SK-N-SH (cell line): ENCODE measurements at regions not wholly inside any gene's neighbourhood (a gene's known extent, or its start where the extent isn't known, plus 50 kb on each side); places are given as distances from the start of the nearest gene placed in this dataset.

Experiments used
- CTCF ChIA-PET: fragments of 300-600, 350-600 bp; formaldehyde crosslinking; extraction: SDS; loops from one replicate; lab custom pipeline; 2021; lab: Yijun Ruan, JAX
- POLR2A ChIA-PET: fragments of 350-600 bp; sonication (Branson Sonifier 250); formaldehyde crosslinking; extraction: SDS; loops from one replicate; lab custom pipeline; 2020; ENCODE audit warnings: antibody characterized with exemption, inconsistent platforms; lab: Yijun Ruan, JAX
- DNase-seq: peaks from one replicate; pipeline ENCODE4 v3.0.0; 2012
- H2AFZ ChIP-seq: fragments of 200-600 bp; sonication (generic); 2 replicates; pipeline ENCODE4 v1.8.1; 2016; ENCODE audit warnings: antibody characterized with exemption, mild to moderate bottlenecking, low read depth
- H3F3A ChIP-seq: fragments of 200-600 bp; sonication (generic); replicated peaks from 2 replicates; pipeline ENCODE3; 2016; ENCODE audit warnings: antibody characterized with exemption, mild to moderate bottlenecking; ENCODE audit not compliant: insufficient read depth
- H3K27ac ChIP-seq, 2 experiments: fragments of 200-500 bp in 1 of 2; fragments of 200-600 bp in 1 of 2; sonication (Bioruptor generic) in 1 of 2; sonication (generic), shearing (Covaris generic) in 1 of 2; 2 replicates each; pipeline versions ENCODE4 v1.5.1 to v1.6.1; 2014 to 2016; ENCODE audit warnings: low read depth in 2 of 2, inconsistent platforms in 1 of 2, low read length in 1 of 2, mild to moderate bottlenecking in 1 of 2, mixed read lengths in 1 of 2
- H3K27me3 ChIP-seq: fragments of 200-600 bp; sonication (generic), shearing (Covaris generic); 2 replicates; pipeline ENCODE4 v1.6.1; 2016; ENCODE audit warnings: mixed run types; ENCODE audit not compliant: insufficient read depth
- H3K36me3 ChIP-seq, 2 experiments: fragments of 200-500 bp in 1 of 2; fragments of 200-600 bp in 1 of 2; sonication (Bioruptor generic) in 1 of 2; sonication (generic) in 1 of 2; replicated peaks in 1 of 2; 2 replicates each; pipeline versions ENCODE3 to v1.5.1; 2014 to 2016; ENCODE audit warnings: low read length in 1 of 2, mild to moderate bottlenecking in 1 of 2; ENCODE audit not compliant: insufficient read depth in 2 of 2, control insufficient read depth in 1 of 2
- H3K4me1 ChIP-seq, 2 experiments: fragments of 200-500 bp in 1 of 2; fragments of 200-600 bp in 1 of 2; sonication (Bioruptor generic) in 1 of 2; sonication (generic), shearing (Covaris generic) in 1 of 2; 2 replicates each; pipeline versions ENCODE4 v1.5.1 to v1.6.1; 2014 to 2016; ENCODE audit warnings: low read depth in 1 of 2, low read length in 1 of 2, mixed run types in 1 of 2; ENCODE audit not compliant: insufficient read depth in 2 of 2, control insufficient read depth in 1 of 2
- H3K4me2 ChIP-seq: fragments of 200-600 bp; sonication (generic), shearing (Covaris generic); 2 replicates; pipeline ENCODE4 v1.6.1; 2017; ENCODE audit warnings: mixed run types
- H3K4me3 ChIP-seq, 2 experiments: fragments of 200-500 bp in 1 of 2; fragments of 200-600 bp in 1 of 2; sonication (Bioruptor generic) in 1 of 2; sonication (generic), shearing (Covaris generic) in 1 of 2; 2 replicates each; pipeline versions ENCODE4 v1.5.1 to v1.8.1; 2014 to 2016; ENCODE audit warnings: low read depth in 2 of 2, inconsistent platforms in 1 of 2, low read length in 1 of 2, mild to moderate bottlenecking in 1 of 2, mixed read lengths in 1 of 2, moderate library complexity in 1 of 2
- H3K79me2 ChIP-seq: fragments of 200-600 bp; sonication (generic); 2 replicates; pipeline ENCODE4 v1.8.1; 2017; ENCODE audit warnings: mild to moderate bottlenecking; ENCODE audit not compliant: insufficient read depth
- H3K9ac ChIP-seq: fragments of 200-600 bp; sonication (generic); 2 replicates; pipeline ENCODE4 v1.6.1; 2017; ENCODE audit warnings: mixed run types
- H3K9me2 ChIP-seq: fragments of 200-600 bp; sonication (generic); 2 replicates; pipeline ENCODE4 v1.6.1; 2017; ENCODE audit warnings: mixed run types
- H3K9me3 ChIP-seq: fragments of 200-600 bp; sonication (generic); 2 replicates; pipeline ENCODE4 v1.6.1; 2017; ENCODE audit warnings: mixed run types, mild to moderate bottlenecking, moderate library complexity
- H4K20me1 ChIP-seq: fragments of 200-600 bp; sonication (generic); 2 replicates; pipeline ENCODE4 v1.6.1; 2017; ENCODE audit warnings: mild to moderate bottlenecking, mixed run types; ENCODE audit not compliant: insufficient read depth
- EP300 ChIP-seq, 2 experiments: IDR thresholded peaks; 2 replicates each; pipeline versions ENCODE4 v1.4.0 to v1.6.1; 2012; ENCODE audit warnings: borderline replicate concordance in 1 of 2, low read depth in 1 of 2, low read length in 1 of 2
- FOSL2 ChIP-seq: IDR thresholded peaks from 2 replicates; pipeline ENCODE4 v1.4.0; 2012; ENCODE audit warnings: low read depth, mild to moderate bottlenecking, moderate library complexity, borderline replicate concordance
- FOXJ3 ChIP-seq: sonication (generic); formaldehyde crosslinking; IDR thresholded peaks from 2 replicates; pipeline ENCODE4 v1.5.1; 2020; ENCODE audit warnings: mild to moderate bottlenecking, missing genetic modification reagents
- FOXM1 ChIP-seq: IDR thresholded peaks from 2 replicates; pipeline ENCODE4 v1.4.0; 2012; ENCODE audit warnings: low read depth, mild to moderate bottlenecking
- GATA2 ChIP-seq: sonication (generic); formaldehyde crosslinking; IDR thresholded peaks from 2 replicates; pipeline ENCODE4 v1.5.0; 2020; ENCODE audit warnings: mild to moderate bottlenecking, missing genetic modification reagents
- MXI1 ChIP-seq: IDR thresholded peaks from 2 replicates; pipeline ENCODE4 v1.6.1; 2012; ENCODE audit warnings: mild to moderate bottlenecking, low read depth, low read length, improper control_type of control experiment
- NFIC ChIP-seq: IDR thresholded peaks from 2 replicates; pipeline ENCODE4 v1.4.0; 2012; ENCODE audit warnings: borderline replicate concordance
- PBX3 ChIP-seq: IDR thresholded peaks from 2 replicates; pipeline ENCODE4; 2012
- RFX5 ChIP-seq: IDR thresholded peaks from 2 replicates; pipeline ENCODE4 v1.6.1; 2012; ENCODE audit warnings: mild to moderate bottlenecking, improper control_type of control experiment, low read length
- SIN3A ChIP-seq: IDR thresholded peaks from 2 replicates; pipeline ENCODE4 v1.6.1; 2012; ENCODE audit warnings: low read depth, mild to moderate bottlenecking, low read length, moderate library complexity, borderline replicate concordance
- TAF1 ChIP-seq: IDR thresholded peaks from 2 replicates; pipeline ENCODE4 v1.6.1; 2012; ENCODE audit warnings: low read depth, mild to moderate bottlenecking, low read length, moderate library complexity, borderline replicate concordance
- TEAD4 ChIP-seq: IDR thresholded peaks from 2 replicates; pipeline ENCODE4 v1.4.0; 2012; ENCODE audit warnings: mild to moderate bottlenecking, borderline replicate concordance; ENCODE audit not compliant: insufficient read depth
- WGBS: methylation state at CpG from one replicate; pipeline ENCODE4 v1.1.6; 2017; ENCODE audit warnings: low lambda C conversion rate; 5-methylcytosine and 5-hydroxymethylcytosine counted together
- small RNA-seq, 7 experiments: library from RNA; depleted of rRNA; stranded (forward); fragments of <200 nt; gene quantifications; one replicate each; pipeline ENCODE3, GENCODE V24; 2012

- no peaks in the 10 kb centered on the region for H3F3A ChIP-seq
- H2AFZ ChIP-seq: no peak overlapping the region
- no peaks in the 10 kb centered on the region for H3K9me2 ChIP-seq
- no peaks in the 10 kb centered on the region for H3K79me2 ChIP-seq
- ChIA-PET POLR2A (no interaction called here), CTCF (no interaction called here)
- WGBS: 32% methylated on average over 4 of the region's 4 CpGs
- H3K4me2 ChIP-seq: no peak overlapping the region
- no peaks in the 10 kb centered on the region for H3K27me3 ChIP-seq
- no peaks in the 10 kb centered on the region for H4K20me1 ChIP-seq
- H3K4me3 ChIP-seq: no peak overlapping the region
- H3K9me3 ChIP-seq: no peaks in the 10 kb centered on the region
- H3K27ac ChIP-seq: no peak overlapping the region
- no peaks in the 10 kb centered on the region for H3K4me1 ChIP-seq
- no peak for TF ChIP-seq PBX3
- no peak for TF ChIP-seq FOSL2
- TF ChIP-seq TEAD4: no peak
- no peak for TF ChIP-seq RFX5
- TF ChIP-seq FOXJ3 (CRISPR knock-in tag): no peak
- TF ChIP-seq SIN3A: no peak
- no peak for TF ChIP-seq NFIC
- no peak for DNase-seq
- H3K9ac ChIP-seq: no peak overlapping the region
- no peaks in the 10 kb centered on the region for H3K36me3 ChIP-seq
Observed at GRCh38 chr18:37619964-37620363, 54.4 kb upstream of the CELF4 start.

GRCh38 chr18:37617623-37618022 lies 52.0 kb upstream of the CELF4 start:
- CTCF ChIA-PET: interaction anchor here (0.6 to 1.3 kb wide), 2 partner anchors 9 to 161 kb away, joined by 3 read pairs; no protein-coding TSS in a partner anchor
- TF ChIP-seq EP300 (IDR thresholded peaks at IDR 0.05; ENCODE audit: borderline replicate concordance in 1 of 2, low read depth in 1 of 2, low read length in 1 of 2) (no peak), GATA2 (CRISPR knock-in tag) (no peak), TAF1 (no peak), FOXM1 (no peak), RFX5 (no peak), PBX3 (no peak), MXI1 (no peak), SIN3A (no peak)

More at GRCh38 chr18:37617623-37618022, 52.0 kb upstream of the CELF4 start:
- H3F3A ChIP-seq: no peaks in the 10 kb centered on the region
- no peak for DNase-seq
- H3K9me3 ChIP-seq: no peaks in the 10 kb centered on the region
- no peaks in the 10 kb centered on the region for H3K79me2 ChIP-seq
- H3K4me3 ChIP-seq: no peak overlapping the region
- no peaks in the 10 kb centered on the region for H3K9me2 ChIP-seq
- 7% methylated on average over 2 of the region's 2 CpGs for WGBS
- no peak overlapping the region for H2AFZ ChIP-seq
- no peaks in the 10 kb centered on the region for H4K20me1 ChIP-seq
- H3K36me3 ChIP-seq: no peaks in the 10 kb centered on the region
- no peak overlapping the region for H3K4me2 ChIP-seq
- no peaks in the 10 kb centered on the region for H3K27me3 ChIP-seq
- POLR2A ChIA-PET: no interaction called here
- H3K9ac ChIP-seq: no peak overlapping the region
- H3K4me1 ChIP-seq: no peaks in the 10 kb centered on the region
- H3K27ac ChIP-seq: no peak overlapping the region

Small RNA genes lying in the stretch of these regions (small RNA-seq; reads per million reads assigned to genes)
- 0 reads per million in 7 experiments for gene AC011712.1
- 0 reads per million in 7 experiments for gene MIR4318
- 0 reads per million in 7 experiments for gene MIR5583-1
- gene RN7SKP182: 0 to 0.20 (median 0) reads per million in 7 experiments
- 0 reads per million in 7 experiments for gene RNU6-1242P
- 0 reads per million in 7 experiments for gene RNU6-706P
